RWPE2 (cell line): ENCODE measurements at regions not wholly inside any gene's neighbourhood (a gene's known extent, or its start where the extent isn't known, plus 50 kb on each side); places are given as distances from the start of the nearest gene placed in this dataset.

ENCODE experiments used
- ATAC-seq: fragments of 200-7000 bp; cut with Tn5 transposase; 3 replicates; pipeline ENCODE4 v1.9.1; 2021; ENCODE audit warnings: low read depth
- DNase-seq: peaks from one replicate; pipeline ENCODE4 v3.0.0-alpha.2; 2020; ENCODE audit warnings: low spot score
- H3K27ac ChIP-seq: fragments of 450-650 bp; 2 replicates; pipeline ENCODE4 v1.5.1; 2017; ENCODE audit warnings: mild to moderate bottlenecking; ENCODE audit not compliant: poor library complexity, severe bottlenecking
- H3K27me3 ChIP-seq: fragments of 250-450 bp; sonication (Bioruptor Pico); 2 replicates; pipeline ENCODE4 v1.5.1; 2021; ENCODE audit warnings: mild to moderate bottlenecking, moderate library complexity; ENCODE audit not compliant: insufficient read depth, poor library complexity, severe bottlenecking
- H3K36me3 ChIP-seq: fragments of 250-450 bp; sonication (Bioruptor Pico); 2 replicates; pipeline ENCODE4 v1.5.1; 2020; ENCODE audit warnings: low read depth, mild to moderate bottlenecking, moderate library complexity
- H3K4me1 ChIP-seq: fragments of 250-450 bp; sonication (Bioruptor Pico); 2 replicates; pipeline ENCODE4 v1.5.1; 2021; ENCODE audit warnings: mild to moderate bottlenecking, moderate library complexity; ENCODE audit not compliant: insufficient read depth, poor library complexity, severe bottlenecking
- H3K4me3 ChIP-seq: fragments of 250-450 bp; sonication (Bioruptor Pico); 2 replicates; pipeline ENCODE4 v1.5.1; 2021; ENCODE audit warnings: mild to moderate bottlenecking, moderate library complexity; ENCODE audit not compliant: severe bottlenecking
- H3K9me3 ChIP-seq: fragments of 250-450 bp; sonication (Bioruptor Pico); 2 replicates; pipeline ENCODE4 v1.5.1; 2021; ENCODE audit warnings: mild to moderate bottlenecking, moderate library complexity; ENCODE audit not compliant: severe bottlenecking
- TF ChIP-seq, protein P1 (sequence below): fragments of 450-650 bp; IDR thresholded peaks from one replicate; pipeline ENCODE4 v1.5.1; 2017; ENCODE audit warnings: mild to moderate bottlenecking, moderate library complexity; ENCODE audit not compliant: poor library complexity, severe bottlenecking

DNA sequence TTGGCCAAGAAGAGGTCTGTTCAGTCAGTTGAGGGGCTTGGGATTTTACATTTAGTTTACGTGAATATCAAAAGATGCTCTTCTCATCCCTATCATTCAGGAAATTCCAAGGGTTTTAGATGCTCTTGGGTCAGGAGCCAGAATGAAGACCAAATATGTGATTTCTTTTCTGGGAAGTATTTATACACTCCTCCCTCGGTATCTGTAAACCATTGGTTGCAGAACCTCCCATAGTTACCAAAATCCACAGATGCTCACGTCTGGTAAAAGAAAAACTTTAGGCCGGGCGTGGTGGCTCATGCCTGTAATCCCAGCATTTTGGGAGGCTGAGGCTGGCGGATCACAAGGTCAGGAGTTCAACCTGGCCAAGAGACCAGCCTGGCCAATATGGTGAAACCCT, 75.9 kb downstream of the TNFAIP2 start:
- no peak for DNase-seq
- Histone ChIP-seq H3K9me3 (no peaks in the 10 kb centered on the region), H3K4me1 (peaks cover 22% of the 10 kb centered on the region), H3K4me3 (no peak overlapping the region), H3K36me3 (no peaks in the 10 kb centered on the region), H3K27ac (peak overlapping the region; percentile 53), H3K27me3 (no peaks in the 10 kb centered on the region)
- TF ChIP-seq, protein P1, sequence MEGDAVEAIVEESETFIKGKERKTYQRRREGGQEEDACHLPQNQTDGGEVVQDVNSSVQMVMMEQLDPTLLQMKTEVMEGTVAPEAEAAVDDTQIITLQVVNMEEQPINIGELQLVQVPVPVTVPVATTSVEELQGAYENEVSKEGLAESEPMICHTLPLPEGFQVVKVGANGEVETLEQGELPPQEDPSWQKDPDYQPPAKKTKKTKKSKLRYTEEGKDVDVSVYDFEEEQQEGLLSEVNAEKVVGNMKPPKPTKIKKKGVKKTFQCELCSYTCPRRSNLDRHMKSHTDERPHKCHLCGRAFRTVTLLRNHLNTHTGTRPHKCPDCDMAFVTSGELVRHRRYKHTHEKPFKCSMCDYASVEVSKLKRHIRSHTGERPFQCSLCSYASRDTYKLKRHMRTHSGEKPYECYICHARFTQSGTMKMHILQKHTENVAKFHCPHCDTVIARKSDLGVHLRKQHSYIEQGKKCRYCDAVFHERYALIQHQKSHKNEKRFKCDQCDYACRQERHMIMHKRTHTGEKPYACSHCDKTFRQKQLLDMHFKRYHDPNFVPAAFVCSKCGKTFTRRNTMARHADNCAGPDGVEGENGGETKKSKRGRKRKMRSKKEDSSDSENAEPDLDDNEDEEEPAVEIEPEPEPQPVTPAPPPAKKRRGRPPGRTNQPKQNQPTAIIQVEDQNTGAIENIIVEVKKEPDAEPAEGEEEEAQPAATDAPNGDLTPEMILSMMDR = no peak
- ATAC-seq = no peak

DNA sequence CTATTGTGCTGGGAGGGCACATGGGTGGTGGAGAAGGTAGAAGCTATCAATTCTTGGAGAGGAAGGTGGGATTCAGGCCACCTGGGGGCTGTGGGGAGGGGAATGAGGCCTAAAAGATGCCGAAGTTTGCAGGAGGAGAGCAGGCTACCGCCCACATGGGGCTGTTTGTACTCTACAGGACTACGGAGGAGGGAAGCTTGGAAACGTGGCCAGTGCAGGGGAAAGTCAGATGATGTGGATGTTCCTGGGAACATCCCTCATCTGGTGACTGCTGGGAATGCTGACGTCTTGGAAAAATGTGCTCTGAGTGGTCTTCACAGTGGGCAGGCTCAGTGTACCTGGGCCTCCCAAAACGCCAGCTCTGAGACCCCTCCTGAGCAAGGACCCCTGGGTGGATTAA, 78.5 kb downstream of the TNFAIP2 start:
- H3K4me3 ChIP-seq = no peak overlapping the region
- H3K9me3 ChIP-seq = peaks cover 10% of the 10 kb centered on the region
- H3K27me3 ChIP-seq = no peaks in the 10 kb centered on the region
- no peak for DNase-seq
- no peak for ATAC-seq
- H3K36me3 ChIP-seq = no peaks in the 10 kb centered on the region
- no peak overlapping the region for H3K27ac ChIP-seq
- TF ChIP-seq, protein P1 = no peak
- peaks cover 16% of the 10 kb centered on the region for H3K4me1 ChIP-seq

DNA sequence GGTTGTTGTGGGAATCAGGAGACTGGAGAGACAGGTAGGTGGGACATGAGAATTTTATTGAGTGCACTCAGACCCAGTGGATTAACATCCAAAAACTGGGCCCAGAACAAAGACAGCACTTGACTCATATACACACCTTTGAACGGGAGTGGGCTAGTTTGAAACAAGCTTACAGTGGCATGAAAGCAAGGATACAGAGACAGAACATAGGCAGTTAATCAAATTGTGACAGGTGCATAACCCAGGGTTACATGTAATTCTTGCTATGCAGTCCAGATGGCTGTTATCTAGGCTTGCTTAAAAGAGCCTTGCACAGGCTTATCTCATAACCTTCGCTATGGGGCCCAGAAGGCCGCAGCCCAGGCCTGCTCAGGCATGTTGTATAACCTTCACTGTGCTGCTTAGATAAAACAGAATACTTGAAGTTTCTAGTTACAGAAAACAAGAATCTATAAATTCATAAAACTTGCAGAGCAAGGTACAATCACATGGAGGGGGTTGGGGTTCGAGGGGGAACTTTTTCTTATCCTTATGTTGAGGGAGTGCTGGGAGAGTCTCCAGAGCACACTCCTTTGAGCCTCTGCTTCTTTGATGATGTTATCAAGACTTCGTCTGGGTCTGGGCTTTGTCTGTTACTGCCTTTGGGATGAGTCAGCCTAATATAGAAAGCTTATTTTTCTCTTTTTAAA, 81.7 kb downstream of the TNFAIP2 start:
- no peak for DNase-seq
- Histone ChIP-seq H3K27ac (no peak overlapping the region), H3K9me3 (peaks cover 10% of the 10 kb centered on the region), H3K27me3 (peaks cover 7% of the 10 kb centered on the region), H3K4me3 (no peak overlapping the region), H3K4me1 (no peaks in the 10 kb centered on the region), H3K36me3 (no peaks in the 10 kb centered on the region)
- TF ChIP-seq, protein P1 = no peak
- ATAC-seq = no peak

DNA sequence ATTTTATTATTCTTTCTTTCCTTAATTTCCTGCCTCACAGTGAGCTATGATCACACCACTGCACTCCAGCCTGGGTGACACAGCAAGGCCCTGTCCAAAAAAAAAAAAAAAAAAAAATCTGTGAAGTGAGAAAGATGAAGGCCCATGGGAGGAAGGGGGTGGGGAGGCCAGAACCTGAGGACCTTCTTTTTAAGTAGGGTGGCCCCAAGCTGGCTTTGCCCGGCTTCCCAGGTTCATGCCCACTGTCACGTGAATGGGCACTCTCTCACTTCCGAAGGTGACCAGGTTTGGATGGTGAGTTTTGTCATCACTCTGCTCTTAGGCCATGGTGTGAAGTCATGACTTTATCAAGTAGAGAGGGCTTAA, 82.3 kb downstream of the TNFAIP2 start:
- TF ChIP-seq, protein P1 = no peak
- Histone ChIP-seq H3K27me3 (peaks cover 7% of the 10 kb centered on the region), H3K4me3 (no peak overlapping the region), H3K4me1 (no peaks in the 10 kb centered on the region), H3K27ac (no peak overlapping the region), H3K36me3 (no peaks in the 10 kb centered on the region), H3K9me3 (peaks cover 10% of the 10 kb centered on the region)
- no peak for DNase-seq
- ATAC-seq = no peak

DNA sequence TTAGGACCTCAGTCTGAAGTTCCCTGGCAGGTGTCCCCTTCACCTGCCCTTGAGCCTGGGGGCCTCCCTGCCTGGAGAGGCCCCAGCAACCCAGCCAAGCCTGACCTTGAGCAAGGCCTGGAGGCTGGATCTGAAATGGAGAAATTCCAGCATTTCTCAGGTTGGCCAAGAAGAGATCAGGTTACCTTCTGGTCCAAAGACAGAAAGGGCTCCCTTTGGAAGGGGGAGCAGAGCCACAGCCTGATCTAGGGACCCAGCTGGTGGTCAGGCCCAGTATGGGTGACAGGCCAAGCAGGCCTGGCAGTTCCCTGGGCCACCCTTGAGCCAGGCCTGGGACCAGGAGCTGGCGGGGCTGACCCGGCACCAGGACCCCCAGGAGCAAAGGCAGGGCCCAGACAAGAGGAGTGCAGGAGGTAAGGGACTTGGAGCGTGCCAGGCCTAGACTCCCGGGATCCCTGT, 82.8 kb downstream of the TNFAIP2 start:
- no peak for ATAC-seq
- H3K27ac ChIP-seq = no peak overlapping the region
- no peak overlapping the region for H3K4me3 ChIP-seq

More for the DNA sequence above, 82.8 kb downstream of the TNFAIP2 start:
- TF ChIP-seq, protein P1 = no peak
- DNase-seq = peak; percentile 54
- Histone ChIP-seq H3K9me3 (peaks cover 10% of the 10 kb centered on the region), H3K36me3 (no peaks in the 10 kb centered on the region), H3K27me3 (peaks cover 7% of the 10 kb centered on the region), H3K4me1 (no peaks in the 10 kb centered on the region)
